Upper lobe of right lung (tissue), 1 donor: ENCODE measurements at regions not wholly inside any gene's neighbourhood (a gene's known extent, or its start where the extent isn't known, plus 50 kb on each side); places are given as distances from the start of the nearest gene placed in this dataset.

ENCODE experiments used
- ATAC-seq: fragments of 200-7000 bp; cut with Tn5 transposase; one replicate; pipeline ENCODE4 v1.9.1; 2020; ENCODE audit warnings: mild to moderate bottlenecking, moderate library complexity
- DNase-seq: peaks from one replicate; pipeline ENCODE4 v3.0.0-alpha.2; 2020
- H3K27ac ChIP-seq: fragments of 200-600 bp; one replicate; pipeline ENCODE4 v1.8.0; 2022
- H3K27me3 ChIP-seq: fragments of 200-600 bp; one replicate; pipeline ENCODE4 v1.8.0; 2022; ENCODE audit warnings: mild to moderate bottlenecking
- H3K36me3 ChIP-seq: fragments of 200-600 bp; one replicate; pipeline ENCODE4 v1.8.0; 2022
- H3K4me1 ChIP-seq: fragments of 200-600 bp; one replicate; pipeline ENCODE4 v1.8.0; 2022
- H3K4me3 ChIP-seq: fragments of 200-600 bp; one replicate; pipeline ENCODE4 v1.8.0; 2022; ENCODE audit warnings: mild to moderate bottlenecking
- H3K9me3 ChIP-seq: fragments of 200-600 bp; one replicate; pipeline ENCODE4 v1.8.0; 2022
- intact Hi-C: fragments of 100-400 bp; cut with DNase I; formaldehyde crosslinking; loops from one replicate; pipeline ENCODE4 v1.11.0; 2022
- TF ChIP-seq, protein P1 (sequence below): fragments of 200-600 bp; IDR thresholded peaks from one replicate; pipeline ENCODE4 v1.8.0; 2022; ENCODE audit warnings: antibody characterized with exemption
- donor health status: DM: no; HTN: yes; CAD: no; lungs with severe emphysema.

DNA sequence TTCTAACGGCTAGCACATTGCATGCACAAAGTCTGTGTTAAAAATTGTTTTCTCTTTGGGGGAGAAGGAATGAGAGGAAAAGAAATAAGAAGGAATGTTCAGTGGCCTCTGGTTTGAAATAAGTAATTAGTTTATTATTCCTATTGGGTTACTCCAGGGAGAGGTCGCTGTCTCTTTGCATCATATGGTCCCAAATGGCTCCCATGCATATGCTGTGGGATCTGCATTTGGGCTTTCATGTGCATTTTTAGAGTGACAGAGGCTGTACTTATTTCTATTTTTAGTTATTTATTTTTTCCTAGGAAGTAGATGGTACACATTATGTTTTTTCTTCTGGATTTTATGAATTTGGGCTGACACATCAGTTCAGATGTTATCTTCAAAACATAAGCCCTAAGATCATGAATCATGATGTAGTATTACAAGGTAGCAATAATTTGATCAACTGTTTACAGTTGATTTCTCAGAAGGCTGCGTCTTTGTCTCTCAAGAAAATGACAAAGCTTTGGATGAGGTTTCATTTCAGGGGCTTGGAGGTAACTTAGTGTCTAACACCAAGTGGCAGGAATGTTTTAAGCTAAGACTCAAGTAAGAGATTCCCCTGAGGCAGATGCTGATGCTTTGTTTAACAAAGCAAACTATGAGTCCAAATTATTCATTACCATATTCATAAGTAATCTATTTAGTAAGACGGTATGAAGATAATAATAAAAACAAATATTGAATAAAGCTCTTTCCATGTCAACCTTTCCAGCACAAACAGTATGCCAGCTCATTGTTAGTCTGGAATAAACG is 247.7 kb downstream of the NSUN3 start:
- Histone ChIP-seq H3K27ac (no peak overlapping the region), H3K4me3 (no peak overlapping the region), H3K27me3 (no peaks in the 10 kb centered on the region), H3K36me3 (no peaks in the 10 kb centered on the region), H3K9me3 (no peaks in the 10 kb centered on the region), H3K4me1 (peaks cover 3% of the 10 kb centered on the region)
- TF ChIP-seq, protein P1, sequence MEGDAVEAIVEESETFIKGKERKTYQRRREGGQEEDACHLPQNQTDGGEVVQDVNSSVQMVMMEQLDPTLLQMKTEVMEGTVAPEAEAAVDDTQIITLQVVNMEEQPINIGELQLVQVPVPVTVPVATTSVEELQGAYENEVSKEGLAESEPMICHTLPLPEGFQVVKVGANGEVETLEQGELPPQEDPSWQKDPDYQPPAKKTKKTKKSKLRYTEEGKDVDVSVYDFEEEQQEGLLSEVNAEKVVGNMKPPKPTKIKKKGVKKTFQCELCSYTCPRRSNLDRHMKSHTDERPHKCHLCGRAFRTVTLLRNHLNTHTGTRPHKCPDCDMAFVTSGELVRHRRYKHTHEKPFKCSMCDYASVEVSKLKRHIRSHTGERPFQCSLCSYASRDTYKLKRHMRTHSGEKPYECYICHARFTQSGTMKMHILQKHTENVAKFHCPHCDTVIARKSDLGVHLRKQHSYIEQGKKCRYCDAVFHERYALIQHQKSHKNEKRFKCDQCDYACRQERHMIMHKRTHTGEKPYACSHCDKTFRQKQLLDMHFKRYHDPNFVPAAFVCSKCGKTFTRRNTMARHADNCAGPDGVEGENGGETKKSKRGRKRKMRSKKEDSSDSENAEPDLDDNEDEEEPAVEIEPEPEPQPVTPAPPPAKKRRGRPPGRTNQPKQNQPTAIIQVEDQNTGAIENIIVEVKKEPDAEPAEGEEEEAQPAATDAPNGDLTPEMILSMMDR = no peak
- no peak for DNase-seq
- intact Hi-C loops = no loop called here
- ATAC-seq = no peak

DNA sequence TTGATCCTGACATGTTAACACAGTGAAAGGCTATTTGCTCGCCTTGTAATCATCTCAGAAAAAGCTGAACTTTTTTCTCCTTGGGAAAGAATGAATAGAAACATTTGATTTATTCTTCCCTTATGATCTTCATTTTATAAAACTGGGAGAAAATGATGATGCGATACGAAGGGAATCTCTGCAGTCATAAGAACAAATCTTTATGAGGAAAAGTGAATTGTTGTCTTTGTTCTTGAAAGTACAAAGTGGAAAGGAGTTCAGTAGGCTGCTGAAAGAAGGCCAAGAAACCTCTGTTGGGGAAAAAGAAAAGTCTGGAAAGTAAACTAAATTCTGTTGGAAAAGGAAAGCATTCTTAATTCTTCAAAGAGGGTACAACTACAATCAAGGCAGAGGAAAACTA is 248.8 kb downstream of the NSUN3 start:
- H3K27ac ChIP-seq = no peak overlapping the region
- no peaks in the 10 kb centered on the region for H3K27me3 ChIP-seq
- H3K4me3 ChIP-seq = no peak overlapping the region
- no peaks in the 10 kb centered on the region for H3K4me1 ChIP-seq
- no peaks in the 10 kb centered on the region for H3K36me3 ChIP-seq
- intact Hi-C loops = no loop called here
- DNase-seq (no peak), ATAC-seq (no peak)
- no peaks in the 10 kb centered on the region for H3K9me3 ChIP-seq
- TF ChIP-seq, protein P1 = no peak

DNA sequence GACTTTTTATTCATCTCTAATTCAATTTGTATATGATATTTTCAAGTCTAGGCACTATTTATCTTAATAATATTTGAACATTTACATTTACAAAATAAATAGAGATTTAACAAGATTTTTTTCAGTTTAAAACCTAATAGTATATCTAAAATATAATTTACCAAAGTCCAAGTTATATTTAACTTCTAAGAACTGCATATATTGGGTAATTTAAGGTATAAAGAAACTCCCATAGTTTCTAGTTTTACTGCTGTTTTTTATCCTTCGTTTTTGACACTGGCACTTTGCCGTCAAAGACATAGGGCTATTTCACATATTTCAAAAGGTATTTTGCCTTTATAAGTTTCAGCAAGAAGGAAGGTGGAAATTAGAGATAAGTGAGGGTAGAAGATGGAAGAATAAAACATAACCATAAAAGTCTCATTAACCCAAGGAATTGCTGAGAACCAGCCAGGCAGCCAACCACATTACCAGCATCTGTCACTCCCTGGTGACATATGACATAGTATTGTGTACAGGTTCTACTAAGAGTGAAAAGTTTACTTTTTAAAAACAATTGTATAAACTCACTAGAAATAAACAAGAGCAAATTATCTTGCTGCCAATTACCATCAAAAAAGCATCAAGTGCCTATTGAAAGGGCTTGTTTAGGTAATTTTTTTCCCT is 251.5 kb downstream of the NSUN3 start:
- no peaks in the 10 kb centered on the region for H3K36me3 ChIP-seq
- H3K27me3 ChIP-seq = no peaks in the 10 kb centered on the region
- DNase-seq (no peak), ATAC-seq (no peak)
- H3K9me3 ChIP-seq = no peaks in the 10 kb centered on the region
- no peak overlapping the region for H3K4me3 ChIP-seq
- TF ChIP-seq, protein P1 = no peak
- intact Hi-C loops = no loop called here
- H3K4me1 ChIP-seq = no peaks in the 10 kb centered on the region
- no peak overlapping the region for H3K27ac ChIP-seq

DNA sequence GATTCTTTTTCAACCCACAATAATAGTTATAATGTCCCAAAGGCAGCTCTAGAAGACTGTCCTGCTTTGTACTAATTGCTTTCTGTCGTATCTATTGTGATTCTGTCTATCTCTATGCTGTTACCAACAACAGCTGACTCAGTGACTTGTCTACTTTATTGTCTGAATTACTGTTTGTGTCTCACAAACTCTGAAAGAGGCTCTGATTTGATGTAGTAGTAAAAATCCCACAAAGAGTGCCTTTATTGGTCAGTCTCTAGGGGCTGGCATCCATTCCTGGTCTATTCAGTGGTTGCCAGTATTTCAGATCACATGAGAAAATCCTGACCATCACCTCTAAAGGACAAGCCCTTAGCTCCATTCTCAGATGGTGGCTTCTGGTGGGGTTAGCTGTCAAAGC is 254.2 kb downstream of the NSUN3 start:
- H3K4me1 ChIP-seq = no peaks in the 10 kb centered on the region
- no peaks in the 10 kb centered on the region for H3K27me3 ChIP-seq
- TF ChIP-seq, protein P1 = no peak
- ATAC-seq = no peak
- H3K4me3 ChIP-seq = no peak overlapping the region
- H3K9me3 ChIP-seq = no peaks in the 10 kb centered on the region
- H3K27ac ChIP-seq = no peak overlapping the region
- intact Hi-C loops = no loop called here
- DNase-seq = no peak
- H3K36me3 ChIP-seq = no peaks in the 10 kb centered on the region

DNA sequence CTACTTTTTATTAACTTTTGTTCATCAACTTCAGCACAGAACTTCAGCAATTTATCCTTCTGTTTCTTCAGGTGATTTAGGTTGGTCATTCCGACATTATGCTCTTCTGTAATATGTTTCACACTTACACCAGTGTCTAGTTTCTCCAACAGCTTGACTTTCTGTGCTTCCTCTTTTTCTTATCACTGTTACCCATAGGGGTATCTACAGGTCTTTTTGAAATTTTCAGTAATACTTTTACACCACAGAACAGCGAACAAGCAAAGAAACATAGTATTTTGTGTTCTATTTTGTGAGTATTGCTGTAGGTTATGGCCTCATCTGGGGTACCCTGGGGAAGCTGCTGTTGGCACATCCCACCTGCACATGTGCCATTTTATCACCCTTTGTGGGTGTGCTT is 260.7 kb downstream of the NSUN3 start:
- no peaks in the 10 kb centered on the region for H3K4me1 ChIP-seq
- H3K9me3 ChIP-seq = no peaks in the 10 kb centered on the region
- intact Hi-C loops = no loop called here
- ATAC-seq (no peak), DNase-seq (no peak)
- no peaks in the 10 kb centered on the region for H3K27me3 ChIP-seq
- no peaks in the 10 kb centered on the region for H3K36me3 ChIP-seq
- H3K27ac ChIP-seq = no peak overlapping the region
- no peak overlapping the region for H3K4me3 ChIP-seq
- TF ChIP-seq, protein P1 = no peak
